Stimulated activated CD8-positive, alpha-beta memory T cell treated with anti-CD3 and anti-CD28 coated beads, Interleukin-7, amount 100 ng/mL, for 48 hours (primary cell): ENCODE measurements at regions not wholly inside any gene's neighbourhood (a gene's known extent, or its start where the extent isn't known, plus 50 kb on each side); places are given as distances from the start of the nearest gene placed in this dataset.
"Not testable (repeated sequence)": the region's sequence is repeated elsewhere in the genome, so short reads cannot be mapped to it uniquely, and the experiment has no call there.

Experiments
- DNase-seq, 2 donors: peaks; one replicate each; pipeline ENCODE4 v3.0.0-alpha.2; 2020; ENCODE audit warnings: low read depth in 1 of 2; ENCODE audit errors: extremely low read depth in 1 of 2

DNA sequence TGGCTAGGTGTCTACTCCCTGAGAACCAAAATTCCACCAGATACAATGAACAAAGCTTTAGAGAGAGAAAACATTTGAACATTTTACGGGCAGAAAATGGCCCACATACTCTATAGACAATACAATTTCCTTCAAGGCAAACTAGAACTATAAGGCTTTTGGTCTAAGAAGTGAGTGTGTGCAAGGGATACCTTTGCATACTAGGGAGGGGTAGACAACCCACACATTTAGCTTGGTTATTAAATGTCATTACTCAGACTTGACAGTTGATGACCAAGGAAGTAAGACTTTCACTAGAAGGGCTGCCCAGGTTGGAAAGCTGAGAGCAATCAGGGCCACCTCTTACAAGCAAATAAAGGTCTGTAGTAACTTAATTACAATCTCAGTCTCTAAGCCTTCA, 64.0 kb upstream of the PLEKHM1 start:
- not testable (repeated sequence) for DNase-seq

GRCh38 chr17:45558821-45559220, 68.3 kb upstream of the PLEKHM1 start:
- not testable (repeated sequence) for DNase-seq

DNA sequence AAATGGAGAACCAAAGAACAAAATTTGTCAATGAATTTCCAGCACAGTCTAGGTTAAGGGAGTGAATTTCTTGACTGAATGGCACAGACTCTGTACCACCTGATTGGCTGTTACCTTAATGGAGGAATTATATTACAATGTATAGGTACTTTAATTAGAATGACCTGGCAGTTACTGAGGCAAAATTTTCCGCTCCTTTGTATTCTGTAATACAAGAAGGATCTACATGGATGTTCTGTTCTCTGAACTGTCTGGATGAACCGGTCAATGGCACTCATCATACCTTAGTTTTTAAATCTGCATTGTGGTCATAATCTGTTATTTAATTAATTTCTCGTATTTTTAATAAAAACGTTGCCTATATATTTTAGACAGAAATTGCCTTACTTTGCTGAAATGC, 72.3 kb upstream of the PLEKHM1 start:
- not testable (repeated sequence) for DNase-seq

- DNase-seq, result not testable (repeated sequence)
Measured at GRCh38 chr17:45563283-45563682, 72.8 kb upstream of the PLEKHM1 start.

- not testable (repeated sequence) for DNase-seq
Measured at GRCh38 chr17:45568275-45568674, 77.8 kb upstream of the PLEKHM1 start.

DNA sequence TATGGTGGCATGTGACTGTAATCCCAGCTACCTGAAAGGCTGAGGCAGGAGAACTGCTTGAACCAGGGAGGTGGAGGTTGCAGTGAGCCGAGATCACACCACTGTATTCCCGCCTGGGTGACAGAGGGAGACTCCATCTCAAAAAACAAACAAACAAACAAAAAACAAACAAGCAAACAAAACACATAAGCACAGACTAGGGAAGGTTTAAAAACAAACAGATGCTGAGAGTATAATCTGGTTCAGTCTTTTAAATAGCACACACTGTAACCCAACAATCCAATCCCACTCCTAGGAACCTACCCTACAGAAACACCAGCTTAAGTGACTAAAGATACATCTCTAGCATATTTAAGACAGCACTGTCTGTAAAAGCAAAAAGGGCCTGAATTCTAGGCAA, 82.8 kb upstream of the PLEKHM1 start:
- DNase-seq, result not testable (repeated sequence)

GRCh38 chr17:45573924-45574770, 83.6 kb upstream of the PLEKHM1 start:
- no peak for DNase-seq

GRCh38 chr17:45575126-45575885, 84.8 kb upstream of the PLEKHM1 start:
- no peak for DNase-seq

DNA sequence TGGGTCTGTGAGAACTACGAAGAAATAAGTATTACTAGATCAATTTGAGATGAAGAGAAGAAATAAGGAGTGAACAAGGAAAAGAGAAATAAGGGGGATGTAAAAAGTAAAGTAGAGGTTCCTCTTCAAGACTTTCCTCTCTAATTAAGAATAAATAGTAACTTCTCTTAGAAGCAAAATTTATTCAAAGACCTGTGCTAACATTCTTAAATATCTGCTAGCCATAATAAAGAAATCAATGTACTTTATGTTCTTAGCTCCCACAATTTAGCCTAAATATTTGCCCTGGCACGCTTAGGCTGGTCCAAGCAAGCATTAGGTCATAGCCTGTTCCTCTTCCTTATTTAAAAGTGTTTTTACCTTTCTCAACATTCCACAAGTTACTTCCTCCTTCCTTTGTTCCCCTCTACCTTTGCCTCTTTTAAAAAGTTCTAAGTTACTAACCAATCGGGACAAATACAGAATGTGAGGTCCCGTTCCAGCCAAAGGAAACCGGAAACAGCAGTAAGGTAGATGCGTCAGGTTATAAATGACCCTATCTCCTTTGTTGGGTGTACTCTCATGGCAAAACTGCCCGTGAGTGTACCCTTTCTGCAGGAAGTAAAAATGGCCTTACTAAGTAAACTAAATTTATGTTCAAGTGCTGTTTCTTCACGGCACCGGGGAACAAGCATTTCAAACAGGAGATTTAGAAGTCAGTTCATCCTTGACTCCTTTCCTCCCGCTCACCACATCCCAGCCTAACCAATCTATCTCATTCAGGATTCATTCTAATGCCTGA, 86.2 kb upstream of the PLEKHM1 start:
- DNase-seq, result not testable (repeated sequence)

DNA sequence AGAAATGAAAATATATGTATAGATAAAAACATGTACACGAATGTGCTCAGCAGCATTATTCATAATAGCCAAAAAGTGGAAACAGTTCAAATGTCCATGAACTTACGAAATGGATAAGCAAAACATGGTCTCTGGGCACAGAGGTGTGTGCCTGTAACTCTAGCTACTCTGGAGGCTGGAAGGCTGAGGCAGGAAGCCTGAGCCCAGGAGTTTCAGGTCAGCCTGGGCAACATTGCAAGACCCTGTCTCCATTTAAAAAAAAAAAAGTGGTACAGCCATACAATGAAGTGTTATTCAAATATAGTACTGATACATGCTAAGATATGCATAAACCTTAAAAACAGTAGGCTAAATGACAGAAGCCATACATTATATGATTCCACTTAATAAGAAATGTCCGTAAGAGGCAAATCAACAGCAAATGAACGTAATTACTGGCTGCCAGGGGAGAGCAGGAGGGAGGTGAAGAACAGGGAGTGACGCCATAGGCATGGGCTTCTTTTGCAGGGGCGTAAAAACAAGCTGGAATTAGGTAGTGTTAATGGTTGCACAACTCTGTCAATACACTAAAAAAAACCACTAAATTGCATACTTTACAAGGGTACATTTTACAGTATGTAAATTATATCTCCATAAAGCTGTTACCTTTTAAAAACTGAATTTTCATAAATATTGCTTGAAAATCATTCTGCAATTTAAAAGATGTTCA, 87.2 kb upstream of the PLEKHM1 start:
- no peak for DNase-seq

DNA sequence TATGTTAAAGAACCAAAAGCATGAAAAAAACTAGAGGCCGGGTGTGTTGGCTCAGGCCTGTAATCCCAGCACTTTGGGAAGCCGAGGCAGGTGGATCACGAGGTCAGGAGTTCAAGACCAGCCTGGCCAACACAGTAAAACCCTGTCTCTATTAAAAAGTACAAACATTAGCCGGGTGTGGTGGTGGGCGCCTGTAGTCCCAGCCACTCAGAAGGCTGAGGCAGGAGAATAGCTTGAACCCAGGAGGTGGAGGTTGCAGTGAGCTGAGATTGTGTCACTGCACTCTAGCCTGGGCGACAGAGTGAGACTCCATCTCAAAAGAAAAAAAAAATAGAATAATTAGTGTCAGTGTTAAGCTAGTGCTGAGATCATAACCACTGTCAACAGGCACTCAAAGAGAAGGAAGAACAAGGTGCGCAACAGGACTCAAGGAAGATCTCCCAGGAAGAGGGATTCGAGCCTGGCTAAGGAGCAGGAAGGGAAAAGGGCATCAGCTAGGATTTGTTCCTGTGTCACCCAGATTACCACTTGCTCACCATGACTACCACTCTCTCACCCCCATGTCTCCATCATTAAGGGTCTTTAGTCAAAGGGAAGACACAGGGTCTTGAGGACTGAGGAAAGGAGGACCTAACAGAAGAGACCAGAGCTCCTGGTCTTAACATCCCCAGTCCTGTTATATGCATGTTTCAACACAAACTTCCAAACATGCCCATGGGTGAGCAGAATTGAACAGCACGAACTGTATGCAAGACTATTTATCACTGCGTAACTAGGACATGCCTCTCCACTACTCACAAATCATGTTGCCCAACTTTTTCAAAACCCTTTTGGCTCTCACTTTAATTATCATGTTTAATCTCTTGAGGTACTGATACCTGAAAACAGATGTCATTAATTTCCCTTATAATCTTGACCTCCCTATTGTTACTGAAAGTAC, 88.3 kb upstream of the PLEKHM1 start:
- DNase-seq, result no peak

- no peak for DNase-seq
Measured at GRCh38 chr17:45579529-45580495, 89.3 kb upstream of the PLEKHM1 start.

DNA sequence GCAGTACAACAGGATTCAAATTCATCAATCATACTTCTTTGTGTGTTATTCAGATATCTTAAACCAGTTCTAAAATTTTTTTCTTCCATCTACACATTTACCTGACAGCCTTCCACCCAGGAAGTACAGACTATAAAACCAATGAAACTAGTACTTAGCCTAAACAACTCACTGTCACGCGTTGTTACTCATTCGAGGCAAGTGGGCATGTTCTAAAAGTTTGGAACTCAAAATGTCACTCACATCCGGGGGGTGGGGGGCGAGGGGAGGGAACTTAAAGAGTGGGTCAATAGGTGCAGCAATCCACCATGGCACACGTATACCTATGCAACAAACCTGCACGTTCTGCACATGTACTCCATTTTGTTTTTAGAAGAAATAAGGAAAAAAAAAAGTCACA, 90.4 kb upstream of the PLEKHM1 start:
- no peak for DNase-seq

- DNase-seq, result no peak
Measured at GRCh38 chr17:45581860-45582259, 91.3 kb upstream of the PLEKHM1 start.

GRCh38 chr17:45584092-45585036, 93.8 kb upstream of the PLEKHM1 start:
- peak; percentile 54 to 58 for DNase-seq

DNA sequence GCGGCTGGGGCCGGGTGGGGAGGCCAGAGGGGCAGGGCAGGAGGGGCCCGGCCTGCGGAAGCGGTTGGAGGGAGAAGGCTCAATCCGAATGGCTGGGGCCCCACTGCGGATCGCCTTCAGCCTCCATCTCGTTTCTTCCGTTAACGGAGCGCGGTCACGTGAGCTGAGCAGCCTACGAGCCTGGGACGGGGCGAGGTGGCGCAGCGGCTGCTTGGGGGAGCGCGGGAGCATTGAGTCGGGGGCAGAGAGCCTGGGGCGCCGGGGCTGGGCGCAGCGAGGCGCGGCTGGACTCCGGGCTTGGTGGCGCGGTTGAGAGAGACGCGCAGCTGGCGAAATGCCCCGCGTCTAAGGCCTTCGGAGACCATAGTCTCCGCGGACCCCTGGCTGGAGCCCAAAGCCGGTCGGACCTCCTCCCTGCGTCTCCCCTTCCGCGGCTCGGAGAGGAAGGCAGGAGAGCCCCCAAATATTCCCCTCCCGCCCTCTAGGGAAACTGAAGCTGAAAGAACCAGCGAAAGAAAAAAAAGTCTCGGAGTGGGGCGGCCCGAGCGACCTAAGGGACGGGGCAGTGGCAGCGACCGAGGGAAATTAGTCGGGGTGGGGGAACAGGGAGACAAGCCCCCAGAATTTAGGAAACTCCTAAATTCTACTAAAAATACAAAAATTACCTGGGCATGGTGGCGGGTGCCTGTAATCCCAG, 94.7 kb upstream of the PLEKHM1 start:
- peak; percentile 72 to 82 for DNase-seq
